ENCODE measurements at regions not wholly inside any gene's neighbourhood (a gene's known extent, or its start where the extent isn't known, plus 50 kb on each side); places are given as distances from the start of the nearest gene placed in this dataset.
"Not testable (repeated sequence)": the region's sequence is repeated elsewhere in the genome, so short reads cannot be mapped to it uniquely, and the experiment has no call there.

GRCh38 chr15:24331964-24332363 lies 343.6 kb upstream of the NPAP1 start:
- H3K4me1 ChIP-seq (ENCODE audit: insufficient read depth, low read length); H3K27me3 ChIP-seq (ENCODE audit: insufficient read depth, low read length); H3K9me3 ChIP-seq (ENCODE audit: low read length); H3K4me3 ChIP-seq (ENCODE audit: low read length); H3K36me3 ChIP-seq (ENCODE audit: insufficient read depth, low read length); H2AFZ ChIP-seq (ENCODE audit: low read depth, low read length): not testable (repeated sequence)

- not testable (repeated sequence) for H3K9me3 ChIP-seq (ENCODE audit: low read length); H3K4me1 ChIP-seq (ENCODE audit: insufficient read depth, low read length); H3K36me3 ChIP-seq (ENCODE audit: insufficient read depth, low read length); H2AFZ ChIP-seq (ENCODE audit: low read depth, low read length); H3K4me3 ChIP-seq (ENCODE audit: low read length); H3K27me3 ChIP-seq (ENCODE audit: insufficient read depth, low read length)
Measured at GRCh38 chr15:24341876-24342275, 333.7 kb upstream of the NPAP1 start.

GRCh38 chr15:24352777-24353176 lies 322.8 kb upstream of the NPAP1 start:
- not testable (repeated sequence) for H3K36me3 ChIP-seq (ENCODE audit: insufficient read depth, low read length); H2AFZ ChIP-seq (ENCODE audit: low read depth, low read length); H3K4me3 ChIP-seq (ENCODE audit: low read length); H3K4me1 ChIP-seq (ENCODE audit: insufficient read depth, low read length); H3K9me3 ChIP-seq (ENCODE audit: low read length); H3K27me3 ChIP-seq (ENCODE audit: insufficient read depth, low read length)

- not testable (repeated sequence) for H3K4me3 ChIP-seq (ENCODE audit: low read length); H3K27me3 ChIP-seq (ENCODE audit: insufficient read depth, low read length); H2AFZ ChIP-seq (ENCODE audit: low read depth, low read length); H3K4me1 ChIP-seq (ENCODE audit: insufficient read depth, low read length); H3K9me3 ChIP-seq (ENCODE audit: low read length); H3K36me3 ChIP-seq (ENCODE audit: insufficient read depth, low read length)
Measured at GRCh38 chr15:24381103-24381502, 294.5 kb upstream of the NPAP1 start.

- not testable (repeated sequence) for H3K36me3 ChIP-seq (ENCODE audit: insufficient read depth, low read length); H3K4me1 ChIP-seq (ENCODE audit: insufficient read depth, low read length); H2AFZ ChIP-seq (ENCODE audit: low read depth, low read length); H3K27me3 ChIP-seq (ENCODE audit: insufficient read depth, low read length); H3K9me3 ChIP-seq (ENCODE audit: low read length); H3K4me3 ChIP-seq (ENCODE audit: low read length)
Measured at GRCh38 chr15:24385258-24385657, 290.3 kb upstream of the NPAP1 start.

- no peak overlapping the region for H2AFZ ChIP-seq (ENCODE audit: low read depth, low read length)
- H3K4me1 ChIP-seq (ENCODE audit: insufficient read depth, low read length): no peaks in the 10 kb centered on the region
- no peak overlapping the region for H3K4me3 ChIP-seq (ENCODE audit: low read length)
- no peaks in the 10 kb centered on the region for H3K27me3 ChIP-seq (ENCODE audit: insufficient read depth, low read length)
- no peaks in the 10 kb centered on the region for H3K36me3 ChIP-seq (ENCODE audit: insufficient read depth, low read length)
- no peaks in the 10 kb centered on the region for H3K9me3 ChIP-seq (ENCODE audit: low read length)
Measured at GRCh38 chr15:24394303-24394702, 281.3 kb upstream of the NPAP1 start.

- H3K36me3 ChIP-seq (ENCODE audit: insufficient read depth, low read length); H3K4me3 ChIP-seq (ENCODE audit: low read length); H3K27me3 ChIP-seq (ENCODE audit: insufficient read depth, low read length); H3K4me1 ChIP-seq (ENCODE audit: insufficient read depth, low read length); H2AFZ ChIP-seq (ENCODE audit: low read depth, low read length); H3K9me3 ChIP-seq (ENCODE audit: low read length): not testable (repeated sequence)
Measured at GRCh38 chr15:24412649-24413048, 262.9 kb upstream of the NPAP1 start.

GRCh38 chr15:24426286-24427054 lies 249.1 kb upstream of the NPAP1 start:
- H3K4me3 ChIP-seq (ENCODE audit: low read length); H3K4me1 ChIP-seq (ENCODE audit: insufficient read depth, low read length); H3K27me3 ChIP-seq (ENCODE audit: insufficient read depth, low read length); H2AFZ ChIP-seq (ENCODE audit: low read depth, low read length); H3K9me3 ChIP-seq (ENCODE audit: low read length); H3K36me3 ChIP-seq (ENCODE audit: insufficient read depth, low read length): not testable (repeated sequence)

GRCh38 chr15:24427055-24427400 lies 248.5 kb upstream of the NPAP1 start:
- H3K27me3 ChIP-seq (ENCODE audit: insufficient read depth, low read length); H3K4me1 ChIP-seq (ENCODE audit: insufficient read depth, low read length); H3K36me3 ChIP-seq (ENCODE audit: insufficient read depth, low read length); H3K9me3 ChIP-seq (ENCODE audit: low read length); H3K4me3 ChIP-seq (ENCODE audit: low read length); H2AFZ ChIP-seq (ENCODE audit: low read depth, low read length): not testable (repeated sequence)

GRCh38 chr15:24435075-24435820 lies 240.3 kb upstream of the NPAP1 start:
- not testable (repeated sequence) for H3K4me3 ChIP-seq (ENCODE audit: low read length); H3K36me3 ChIP-seq (ENCODE audit: insufficient read depth, low read length); H2AFZ ChIP-seq (ENCODE audit: low read depth, low read length); H3K4me1 ChIP-seq (ENCODE audit: insufficient read depth, low read length); H3K9me3 ChIP-seq (ENCODE audit: low read length); H3K27me3 ChIP-seq (ENCODE audit: insufficient read depth, low read length)

- H2AFZ ChIP-seq (ENCODE audit: low read depth, low read length); H3K36me3 ChIP-seq (ENCODE audit: insufficient read depth, low read length); H3K9me3 ChIP-seq (ENCODE audit: low read length); H3K27me3 ChIP-seq (ENCODE audit: insufficient read depth, low read length); H3K4me1 ChIP-seq (ENCODE audit: insufficient read depth, low read length); H3K4me3 ChIP-seq (ENCODE audit: low read length): not testable (repeated sequence)
Measured at GRCh38 chr15:24437270-24437669, 238.3 kb upstream of the NPAP1 start.

- not testable (repeated sequence) for H3K9me3 ChIP-seq (ENCODE audit: low read length); H3K4me1 ChIP-seq (ENCODE audit: insufficient read depth, low read length); H3K4me3 ChIP-seq (ENCODE audit: low read length); H2AFZ ChIP-seq (ENCODE audit: low read depth, low read length); H3K36me3 ChIP-seq (ENCODE audit: insufficient read depth, low read length); H3K27me3 ChIP-seq (ENCODE audit: insufficient read depth, low read length)
Measured at GRCh38 chr15:24437735-24438134, 237.8 kb upstream of the NPAP1 start.

- H3K9me3 ChIP-seq (ENCODE audit: low read length); H3K27me3 ChIP-seq (ENCODE audit: insufficient read depth, low read length); H3K4me3 ChIP-seq (ENCODE audit: low read length); H2AFZ ChIP-seq (ENCODE audit: low read depth, low read length); H3K36me3 ChIP-seq (ENCODE audit: insufficient read depth, low read length); H3K4me1 ChIP-seq (ENCODE audit: insufficient read depth, low read length): not testable (repeated sequence)
Measured at GRCh38 chr15:24477107-24478025, 198.2 kb upstream of the NPAP1 start.
